H1 (cell line): ENCODE measurements at regions not wholly inside any gene's neighbourhood (a gene's known extent, or its start where the extent isn't known, plus 50 kb on each side); places are given as distances from the start of the nearest gene placed in this dataset.

ENCODE experiments used
- KDM5A ChIP-seq: fragments of 200-600 bp; IDR thresholded peaks from 2 replicates; pipeline ENCODE4 v1.7.1; 2012; ENCODE audit warnings: mild to moderate bottlenecking, low read length, inconsistent platforms, mixed read lengths
- POLR2A ChIP-seq, 2 experiments: IDR thresholded peaks; 1 replicate in 1 of 2; 2 replicates in 1 of 2; pipeline ENCODE4 v1.6.1; 2011; ENCODE audit warnings: low read depth in 2 of 2, low read length in 2 of 2, mild to moderate bottlenecking in 2 of 2; ENCODE audit errors: control extremely low read depth in 1 of 2
- TF ChIP-seq, protein P1 (sequence below): fragments of 300-600 bp; sonication (generic); IDR thresholded peaks from 2 replicates; pipeline ENCODE4 v1.7.1; 2012; ENCODE audit warnings: low read length, moderate library complexity, mild to moderate bottlenecking, inconsistent platforms; ENCODE audit not compliant: insufficient replicate concordance

DNA sequence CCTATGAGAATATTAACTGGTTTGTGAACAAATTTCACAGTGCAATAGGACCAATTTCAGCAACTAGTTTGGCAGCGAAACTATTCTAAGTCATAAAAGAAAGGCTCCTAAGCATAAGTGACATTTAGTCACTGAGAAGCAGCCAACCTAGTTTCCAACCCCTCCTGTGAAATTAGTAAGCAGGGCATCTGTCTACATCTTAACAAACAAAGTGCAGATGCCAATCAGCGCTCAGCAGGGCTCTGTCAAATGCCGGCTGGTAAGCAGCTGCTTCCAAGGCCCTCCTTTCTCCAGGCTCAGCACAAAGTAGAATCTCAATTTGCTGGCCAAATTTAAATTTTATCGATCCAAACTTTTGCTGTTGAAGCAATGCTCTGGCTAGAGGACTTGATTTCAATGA is 124.7 kb downstream of the ICOS start (continued):
- TF ChIP-seq, protein P1, sequence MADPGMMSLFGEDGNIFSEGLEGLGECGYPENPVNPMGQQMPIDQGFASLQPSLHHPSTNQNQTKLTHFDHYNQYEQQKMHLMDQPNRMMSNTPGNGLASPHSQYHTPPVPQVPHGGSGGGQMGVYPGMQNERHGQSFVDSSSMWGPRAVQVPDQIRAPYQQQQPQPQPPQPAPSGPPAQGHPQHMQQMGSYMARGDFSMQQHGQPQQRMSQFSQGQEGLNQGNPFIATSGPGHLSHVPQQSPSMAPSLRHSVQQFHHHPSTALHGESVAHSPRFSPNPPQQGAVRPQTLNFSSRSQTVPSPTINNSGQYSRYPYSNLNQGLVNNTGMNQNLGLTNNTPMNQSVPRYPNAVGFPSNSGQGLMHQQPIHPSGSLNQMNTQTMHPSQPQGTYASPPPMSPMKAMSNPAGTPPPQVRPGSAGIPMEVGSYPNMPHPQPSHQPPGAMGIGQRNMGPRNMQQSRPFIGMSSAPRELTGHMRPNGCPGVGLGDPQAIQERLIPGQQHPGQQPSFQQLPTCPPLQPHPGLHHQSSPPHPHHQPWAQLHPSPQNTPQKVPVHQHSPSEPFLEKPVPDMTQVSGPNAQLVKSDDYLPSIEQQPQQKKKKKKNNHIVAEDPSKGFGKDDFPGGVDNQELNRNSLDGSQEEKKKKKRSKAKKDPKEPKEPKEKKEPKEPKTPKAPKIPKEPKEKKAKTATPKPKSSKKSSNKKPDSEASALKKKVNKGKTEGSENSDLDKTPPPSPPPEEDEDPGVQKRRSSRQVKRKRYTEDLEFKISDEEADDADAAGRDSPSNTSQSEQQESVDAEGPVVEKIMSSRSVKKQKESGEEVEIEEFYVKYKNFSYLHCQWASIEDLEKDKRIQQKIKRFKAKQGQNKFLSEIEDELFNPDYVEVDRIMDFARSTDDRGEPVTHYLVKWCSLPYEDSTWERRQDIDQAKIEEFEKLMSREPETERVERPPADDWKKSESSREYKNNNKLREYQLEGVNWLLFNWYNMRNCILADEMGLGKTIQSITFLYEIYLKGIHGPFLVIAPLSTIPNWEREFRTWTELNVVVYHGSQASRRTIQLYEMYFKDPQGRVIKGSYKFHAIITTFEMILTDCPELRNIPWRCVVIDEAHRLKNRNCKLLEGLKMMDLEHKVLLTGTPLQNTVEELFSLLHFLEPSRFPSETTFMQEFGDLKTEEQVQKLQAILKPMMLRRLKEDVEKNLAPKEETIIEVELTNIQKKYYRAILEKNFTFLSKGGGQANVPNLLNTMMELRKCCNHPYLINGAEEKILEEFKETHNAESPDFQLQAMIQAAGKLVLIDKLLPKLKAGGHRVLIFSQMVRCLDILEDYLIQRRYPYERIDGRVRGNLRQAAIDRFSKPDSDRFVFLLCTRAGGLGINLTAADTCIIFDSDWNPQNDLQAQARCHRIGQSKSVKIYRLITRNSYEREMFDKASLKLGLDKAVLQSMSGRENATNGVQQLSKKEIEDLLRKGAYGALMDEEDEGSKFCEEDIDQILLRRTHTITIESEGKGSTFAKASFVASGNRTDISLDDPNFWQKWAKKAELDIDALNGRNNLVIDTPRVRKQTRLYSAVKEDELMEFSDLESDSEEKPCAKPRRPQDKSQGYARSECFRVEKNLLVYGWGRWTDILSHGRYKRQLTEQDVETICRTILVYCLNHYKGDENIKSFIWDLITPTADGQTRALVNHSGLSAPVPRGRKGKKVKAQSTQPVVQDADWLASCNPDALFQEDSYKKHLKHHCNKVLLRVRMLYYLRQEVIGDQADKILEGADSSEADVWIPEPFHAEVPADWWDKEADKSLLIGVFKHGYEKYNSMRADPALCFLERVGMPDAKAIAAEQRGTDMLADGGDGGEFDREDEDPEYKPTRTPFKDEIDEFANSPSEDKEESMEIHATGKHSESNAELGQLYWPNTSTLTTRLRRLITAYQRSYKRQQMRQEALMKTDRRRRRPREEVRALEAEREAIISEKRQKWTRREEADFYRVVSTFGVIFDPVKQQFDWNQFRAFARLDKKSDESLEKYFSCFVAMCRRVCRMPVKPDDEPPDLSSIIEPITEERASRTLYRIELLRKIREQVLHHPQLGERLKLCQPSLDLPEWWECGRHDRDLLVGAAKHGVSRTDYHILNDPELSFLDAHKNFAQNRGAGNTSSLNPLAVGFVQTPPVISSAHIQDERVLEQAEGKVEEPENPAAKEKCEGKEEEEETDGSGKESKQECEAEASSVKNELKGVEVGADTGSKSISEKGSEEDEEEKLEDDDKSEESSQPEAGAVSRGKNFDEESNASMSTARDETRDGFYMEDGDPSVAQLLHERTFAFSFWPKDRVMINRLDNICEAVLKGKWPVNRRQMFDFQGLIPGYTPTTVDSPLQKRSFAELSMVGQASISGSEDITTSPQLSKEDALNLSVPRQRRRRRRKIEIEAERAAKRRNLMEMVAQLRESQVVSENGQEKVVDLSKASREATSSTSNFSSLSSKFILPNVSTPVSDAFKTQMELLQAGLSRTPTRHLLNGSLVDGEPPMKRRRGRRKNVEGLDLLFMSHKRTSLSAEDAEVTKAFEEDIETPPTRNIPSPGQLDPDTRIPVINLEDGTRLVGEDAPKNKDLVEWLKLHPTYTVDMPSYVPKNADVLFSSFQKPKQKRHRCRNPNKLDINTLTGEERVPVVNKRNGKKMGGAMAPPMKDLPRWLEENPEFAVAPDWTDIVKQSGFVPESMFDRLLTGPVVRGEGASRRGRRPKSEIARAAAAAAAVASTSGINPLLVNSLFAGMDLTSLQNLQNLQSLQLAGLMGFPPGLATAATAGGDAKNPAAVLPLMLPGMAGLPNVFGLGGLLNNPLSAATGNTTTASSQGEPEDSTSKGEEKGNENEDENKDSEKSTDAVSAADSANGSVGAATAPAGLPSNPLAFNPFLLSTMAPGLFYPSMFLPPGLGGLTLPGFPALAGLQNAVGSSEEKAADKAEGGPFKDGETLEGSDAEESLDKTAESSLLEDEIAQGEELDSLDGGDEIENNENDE = no peak
- TF ChIP-seq KDM5A (no peak), POLR2A (IDR thresholded peaks at IDR 0.05; ENCODE audit: control extremely low read depth in 1 of 2, low read depth in 2 of 2, low read length in 2 of 2) (no peak)
